GM10266 (cell line): ENCODE measurements at regions not wholly inside any gene's neighbourhood (a gene's known extent, or its start where the extent isn't known, plus 50 kb on each side); places are given as distances from the start of the nearest gene placed in this dataset.

Experiments
- DNase-seq: peaks from one replicate; pipeline ENCODE4 v3.0.0; 2012; ENCODE audit errors: extremely low spot score
- CTCF ChIP-seq: IDR thresholded peaks from 2 replicates; pipeline ENCODE4 v1.5.1; 2012; ENCODE audit warnings: mild to moderate bottlenecking, low read depth; ENCODE audit not compliant: control insufficient read depth, insufficient read depth; ENCODE audit errors: missing control alignments

DNA sequence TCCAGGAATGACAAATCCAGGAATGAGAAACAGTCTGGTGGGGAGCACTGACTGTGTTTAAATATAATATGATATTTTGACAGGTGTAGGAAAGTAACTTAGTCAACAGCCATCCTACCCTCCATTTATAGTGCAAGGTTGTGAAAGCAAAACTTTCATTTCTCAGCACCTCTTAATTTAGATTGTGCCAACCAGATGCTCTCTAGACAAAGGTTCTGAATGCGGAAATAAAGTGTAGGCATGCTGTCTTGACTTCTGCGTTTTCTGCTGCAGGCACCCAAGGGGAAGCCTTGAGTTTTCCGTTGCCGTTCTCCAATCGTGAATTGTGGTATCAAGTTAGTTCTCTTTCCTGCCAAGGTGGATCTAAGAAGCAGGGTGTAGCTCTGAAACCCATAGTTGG is 261.9 kb upstream of the SUCLG2 start:
- DNase-seq: no peak
- TF ChIP-seq CTCF: no peak

GRCh38 chr3:67907735-67908134 is 253.3 kb upstream of the SUCLG2 start:
- no peak for TF ChIP-seq CTCF
- DNase-seq: no peak

DNA sequence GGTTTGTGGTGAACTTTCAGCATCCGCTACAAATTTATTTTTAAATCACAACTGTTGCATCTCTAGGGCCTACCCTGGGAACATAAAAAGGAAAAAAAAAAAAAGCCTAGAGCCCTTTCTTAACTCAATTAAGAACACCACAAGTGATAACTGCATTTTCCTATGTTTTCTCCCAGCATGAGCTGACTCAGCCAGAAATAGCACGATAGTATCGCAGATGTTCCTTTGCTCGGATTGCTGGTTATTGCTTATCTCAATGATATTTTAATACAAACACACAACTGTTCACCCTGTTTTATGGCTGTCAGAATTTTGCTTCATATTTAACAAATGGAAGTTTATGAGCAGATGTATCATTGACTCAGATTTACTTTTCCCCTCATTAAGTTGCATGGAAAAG is 251.8 kb upstream of the SUCLG2 start:
- TF ChIP-seq CTCF: no peak
- DNase-seq: no peak

DNA sequence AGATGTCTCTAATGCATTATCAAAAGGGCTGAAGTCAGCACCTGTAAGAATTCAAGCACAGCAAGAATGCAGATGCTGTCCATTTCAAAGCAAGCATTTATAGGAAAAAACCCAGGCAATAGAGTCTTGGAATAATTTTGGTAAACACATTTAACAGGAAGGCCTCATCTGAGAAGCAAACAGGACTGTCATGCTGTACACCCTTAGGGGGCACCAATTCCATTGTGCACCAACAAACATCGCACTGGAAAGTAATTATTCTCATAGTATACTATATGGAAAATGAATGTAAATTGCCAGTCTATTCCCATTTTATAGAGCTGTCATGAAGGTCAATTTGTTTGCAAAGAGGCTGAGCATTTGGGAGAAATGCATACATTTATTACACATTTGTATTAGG is 247.3 kb upstream of the SUCLG2 start:
- TF ChIP-seq CTCF: no peak
- DNase-seq: no peak

- TF ChIP-seq CTCF: no peak
- DNase-seq: no peak
Measured at GRCh38 chr3:67898916-67899315, 244.5 kb upstream of the SUCLG2 start.

DNA sequence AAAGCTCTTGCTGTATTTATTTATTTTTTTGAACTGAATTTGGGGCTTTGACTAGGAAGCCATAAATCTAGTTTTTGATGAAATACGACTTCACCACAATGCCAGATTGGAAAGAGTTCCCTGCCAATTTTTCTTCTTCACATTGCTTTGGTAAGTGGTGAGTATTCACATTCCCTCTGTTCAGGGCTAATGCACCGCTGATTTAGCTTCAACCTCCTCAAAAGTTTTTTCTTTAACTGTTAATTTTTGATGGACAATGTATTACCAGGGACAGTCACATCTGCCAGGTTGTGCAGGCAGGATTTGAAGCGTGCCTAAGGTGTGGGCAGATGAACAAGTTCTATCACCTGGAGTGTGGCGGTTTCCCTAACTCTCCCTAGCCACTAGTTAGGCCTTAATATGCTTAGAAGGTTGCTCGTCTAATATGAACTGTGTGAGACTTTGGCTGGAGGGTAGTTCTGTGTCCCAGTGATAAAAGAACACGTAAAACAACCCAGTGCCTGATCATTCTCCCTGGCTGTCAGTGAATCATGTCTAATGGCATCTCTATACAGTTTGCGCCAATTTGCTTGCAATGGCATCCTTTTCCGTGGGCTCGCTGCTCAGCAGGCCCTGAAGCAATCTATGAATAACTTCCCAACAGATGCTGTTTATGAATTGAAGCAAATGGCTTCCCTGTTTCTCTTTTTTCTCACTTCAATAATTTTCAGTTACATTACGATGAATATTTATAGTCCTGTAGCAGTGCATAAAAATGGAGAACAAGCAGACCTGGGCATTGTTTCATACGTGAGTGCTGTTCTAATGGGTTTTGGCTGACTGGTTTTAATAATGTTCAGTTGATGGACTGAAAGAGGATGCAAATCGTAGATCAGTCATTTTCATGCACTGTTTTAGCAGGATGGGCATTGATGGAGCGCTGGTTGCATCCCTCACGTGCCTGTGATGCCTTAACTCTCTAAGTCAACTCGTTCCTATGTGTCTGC is 243.2 kb upstream of the SUCLG2 start:
- TF ChIP-seq CTCF: no peak
- DNase-seq: no peak

GRCh38 chr3:67896130-67896529 is 241.7 kb upstream of the SUCLG2 start:
- no peak for TF ChIP-seq CTCF
- DNase-seq: no peak
